Muscle of back (tissue), 3 donors: ENCODE measurements at regions not wholly inside any gene's neighbourhood (a gene's known extent, or its start where the extent isn't known, plus 50 kb on each side); places are given as distances from the start of the nearest gene placed in this dataset.

Experiments
- DNase-seq, 3 donors: peaks; one replicate each; pipeline versions ENCODE4 v3.0.0 to v3.0.0-alpha.2; 2013

DNA sequence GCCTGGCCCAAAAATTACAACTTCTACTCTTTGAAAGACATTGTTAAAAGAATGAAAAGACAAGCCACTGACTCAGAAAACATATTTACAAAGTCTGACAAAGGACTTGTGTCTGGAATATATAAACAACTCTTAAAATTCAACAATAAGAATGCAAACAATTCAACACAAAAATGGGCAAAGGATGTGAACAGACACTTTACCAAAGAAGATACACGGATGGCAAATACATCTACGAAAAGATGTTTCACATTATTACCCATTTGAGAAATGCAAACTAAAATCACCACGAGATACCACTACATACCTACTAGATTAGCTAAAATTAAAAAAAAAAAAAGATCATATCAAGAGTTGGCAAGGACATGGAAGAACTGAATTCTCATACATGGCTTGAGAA, 80.8 kb upstream of the METRNL start:
- DNase-seq: no peak

DNA sequence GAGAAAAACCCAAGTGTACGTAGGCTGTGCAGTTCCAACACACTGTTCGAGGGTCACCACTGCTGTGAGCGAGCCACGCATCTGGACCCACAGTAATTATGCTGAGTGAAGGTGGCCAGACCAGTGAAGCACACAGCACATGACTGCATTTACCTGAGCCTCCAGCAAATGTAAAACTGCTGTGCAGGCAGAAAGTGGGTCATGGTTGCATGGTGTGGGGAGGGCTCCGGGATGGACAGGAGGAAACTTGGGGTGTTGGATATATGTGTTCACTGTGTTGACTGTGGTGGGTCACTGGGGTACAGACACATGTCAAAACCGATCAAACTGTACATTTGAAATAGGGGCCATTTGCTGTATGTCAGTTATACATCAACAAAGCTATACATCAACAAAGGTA, 78.7 kb upstream of the METRNL start:
- no peak for DNase-seq

DNA sequence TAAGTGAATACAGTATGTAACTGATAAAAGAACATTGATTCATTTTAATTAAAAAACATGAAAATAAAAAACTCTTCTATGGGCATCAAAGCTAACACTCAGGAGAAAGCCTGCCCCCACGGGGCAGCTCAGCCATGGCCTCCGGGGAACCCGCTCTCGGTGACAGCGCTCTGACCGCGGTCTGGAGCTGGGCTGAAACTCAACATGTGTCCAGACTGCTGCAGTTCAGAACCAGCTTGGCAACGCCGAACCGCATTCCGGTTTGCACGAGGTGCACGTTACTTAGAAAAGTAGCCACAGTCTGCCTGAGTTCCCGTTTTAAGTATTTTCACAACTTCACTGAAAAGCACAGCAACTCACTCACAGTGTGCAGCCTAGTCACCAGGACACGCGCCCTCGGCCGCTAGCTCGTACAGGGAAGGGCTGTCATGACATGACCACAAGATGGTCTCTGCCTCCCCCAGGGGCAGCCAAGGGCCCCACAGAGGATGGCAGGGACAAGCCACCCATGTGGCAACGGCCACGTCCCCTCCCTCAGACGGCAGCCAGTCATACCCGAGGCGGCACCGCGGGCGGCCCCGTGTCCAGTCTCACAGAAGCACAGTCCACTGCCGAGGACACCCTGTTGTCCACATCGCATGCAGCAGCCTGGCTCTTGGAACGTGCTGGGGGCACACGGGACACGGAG, 77.1 kb upstream of the METRNL start:
- no peak for DNase-seq

GRCh38 chr17:83004791-83005380, 74.5 kb upstream of the METRNL start:
- no peak for DNase-seq

GRCh38 chr17:83005639-83006038, 73.8 kb upstream of the METRNL start:
- no peak for DNase-seq

GRCh38 chr17:83006515-83007455, 72.6 kb upstream of the METRNL start:
- DNase-seq: peak in 1 of 3 donors; percentile 28

GRCh38 chr17:83007504-83008185, 71.8 kb upstream of the METRNL start:
- DNase-seq: no peak

DNA sequence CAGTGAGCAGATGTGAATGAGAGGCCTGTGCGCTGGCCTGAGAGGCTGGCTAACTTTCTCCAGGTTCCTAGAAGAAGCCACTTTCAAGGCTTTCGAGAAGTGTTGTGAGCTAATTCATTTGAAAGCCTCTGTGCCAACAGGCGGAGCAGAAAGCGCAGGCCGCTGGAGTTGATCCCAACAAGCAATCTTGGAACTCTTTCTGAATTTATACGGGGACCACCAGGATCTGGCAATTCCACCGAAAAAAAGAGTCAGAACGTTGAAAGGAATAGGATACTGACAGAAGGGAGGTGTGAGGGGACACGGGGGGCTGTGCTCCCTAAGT, 71.3 kb upstream of the METRNL start:
- peak in 1 of 3 donors; percentile 23 for DNase-seq

DNA sequence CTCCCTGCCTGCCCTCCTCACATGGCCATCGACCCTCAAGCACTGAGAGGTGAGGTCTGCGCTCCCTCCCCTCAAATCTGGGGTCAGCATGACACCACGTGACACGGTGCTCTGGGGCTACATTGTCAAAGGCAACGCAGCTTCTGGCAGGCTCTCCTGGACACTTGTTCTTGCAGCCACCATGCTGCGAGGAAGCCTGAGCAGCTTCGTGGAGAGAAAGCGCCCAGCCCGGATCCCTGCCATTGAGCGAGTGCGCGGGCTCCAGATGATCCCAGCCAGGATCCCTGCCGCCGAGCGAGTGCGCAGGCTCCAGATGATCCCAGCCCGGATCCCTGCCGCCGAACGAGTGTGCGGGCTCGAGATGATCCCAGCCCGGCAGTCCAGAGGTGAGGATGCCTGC, 70.9 kb upstream of the METRNL start:
- DNase-seq: no peak

DNA sequence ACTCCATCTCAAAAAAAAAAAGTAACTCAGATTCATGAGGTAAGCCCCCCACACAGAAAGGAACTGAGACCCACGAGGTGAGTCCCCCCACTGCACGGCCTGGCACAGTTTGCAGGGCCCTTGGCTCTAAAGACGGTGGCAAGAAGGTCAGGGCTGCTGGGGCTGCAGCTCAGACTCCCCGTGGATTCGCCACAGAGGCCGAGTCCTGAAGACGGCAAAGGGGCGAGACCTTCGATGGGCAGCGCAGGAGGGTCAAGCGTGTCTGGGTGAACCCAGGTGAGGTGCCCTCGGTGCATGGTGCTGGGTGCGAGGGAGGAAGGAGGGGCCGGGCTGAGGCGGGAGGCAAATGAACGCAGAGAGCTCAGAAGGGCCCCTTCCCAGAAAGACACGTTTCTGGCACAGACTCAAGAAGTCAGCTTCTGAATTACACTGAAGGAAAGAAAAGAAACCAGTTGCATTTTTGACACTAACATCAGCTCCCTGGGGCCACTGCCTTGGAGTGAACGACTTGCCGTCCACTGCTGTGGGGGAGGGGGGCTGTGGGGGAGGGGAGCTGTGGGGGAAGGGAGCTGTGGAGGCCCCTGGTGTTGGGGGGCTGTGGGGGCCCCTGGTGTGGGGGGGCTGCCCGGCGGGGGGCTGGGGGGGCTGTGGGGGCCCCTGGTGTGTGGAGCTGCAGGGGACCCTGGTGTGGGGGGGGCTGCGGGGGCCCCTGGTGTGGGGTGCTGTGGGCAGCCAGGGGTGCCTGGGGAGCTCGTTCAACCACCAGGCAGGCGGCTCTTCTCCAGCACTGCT, 69.8 kb upstream of the METRNL start:
- DNase-seq: peak in 1 of 3 donors; percentile 12

GRCh38 chr17:83010206-83011200, 68.9 kb upstream of the METRNL start:
- DNase-seq: no peak

GRCh38 chr17:83011676-83012075, 67.7 kb upstream of the METRNL start:
- DNase-seq: peak in 1 of 3 donors; percentile 57

- DNase-seq: peak in 2 of 3 donors; percentile 47 to 55
Observed at GRCh38 chr17:83012200-83012785, 67.1 kb upstream of the METRNL start.

DNA sequence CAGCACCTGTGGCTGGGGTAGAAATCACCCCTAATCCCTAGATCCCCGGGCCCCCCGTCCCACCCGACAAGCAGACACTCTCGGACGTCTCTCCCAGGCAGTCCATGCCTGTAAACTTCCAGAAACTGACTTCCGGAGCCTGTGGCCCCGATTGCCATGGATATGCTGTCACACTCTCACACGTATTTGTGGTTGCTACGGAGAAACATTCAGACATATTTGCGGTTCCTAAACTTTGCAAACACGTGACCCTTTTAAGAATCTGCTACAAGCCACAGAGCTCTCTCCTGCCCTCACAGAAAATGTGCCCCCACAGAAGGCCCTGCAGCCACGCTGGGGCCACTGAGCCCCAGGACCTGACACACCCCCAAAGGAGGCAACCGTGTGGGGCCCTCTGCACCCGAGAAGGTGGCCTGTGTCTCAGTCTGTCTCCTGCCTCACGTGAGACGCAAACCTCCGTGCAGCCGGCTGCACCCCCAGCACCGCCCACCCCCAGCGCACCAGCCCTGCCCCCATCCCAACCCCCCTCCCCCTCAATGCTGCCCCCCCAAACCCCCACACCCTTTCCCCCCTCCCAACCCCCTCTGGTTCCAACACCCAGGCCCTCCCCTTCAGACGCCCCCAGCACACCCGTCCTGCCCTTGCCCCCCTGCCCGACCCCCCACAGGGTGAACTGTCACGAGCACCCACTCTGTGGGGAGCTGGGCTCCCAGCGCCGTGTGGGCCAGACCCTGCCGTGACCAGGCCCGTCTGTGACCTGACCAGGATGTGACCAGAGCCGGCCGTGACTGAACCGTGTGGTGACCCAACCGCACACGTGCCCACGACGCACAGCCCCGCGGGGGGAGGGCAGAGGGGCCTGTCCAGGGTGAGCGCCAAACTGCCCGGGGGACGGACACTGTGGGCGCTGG, 66.3 kb upstream of the METRNL start:
- DNase-seq: peak in 2 of 3 donors; percentile 56 to 87

DNA sequence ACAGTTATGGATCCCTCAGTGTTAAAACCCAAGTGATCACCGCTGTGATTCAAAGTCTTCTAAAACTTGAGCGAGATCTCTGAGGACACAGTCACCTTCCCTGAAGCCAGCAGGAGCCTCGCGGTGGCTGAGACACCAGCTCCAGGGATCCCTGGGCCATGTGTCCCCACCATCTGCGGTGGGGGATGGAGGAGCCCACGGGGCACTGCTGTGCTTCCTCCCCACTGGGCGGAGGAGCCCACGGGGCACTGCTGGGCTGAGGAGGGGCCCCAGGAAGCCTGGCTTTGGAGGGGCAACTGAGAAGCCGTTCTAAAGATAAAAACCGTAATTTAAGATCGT, 65.7 kb upstream of the METRNL start:
- no peak for DNase-seq

DNA sequence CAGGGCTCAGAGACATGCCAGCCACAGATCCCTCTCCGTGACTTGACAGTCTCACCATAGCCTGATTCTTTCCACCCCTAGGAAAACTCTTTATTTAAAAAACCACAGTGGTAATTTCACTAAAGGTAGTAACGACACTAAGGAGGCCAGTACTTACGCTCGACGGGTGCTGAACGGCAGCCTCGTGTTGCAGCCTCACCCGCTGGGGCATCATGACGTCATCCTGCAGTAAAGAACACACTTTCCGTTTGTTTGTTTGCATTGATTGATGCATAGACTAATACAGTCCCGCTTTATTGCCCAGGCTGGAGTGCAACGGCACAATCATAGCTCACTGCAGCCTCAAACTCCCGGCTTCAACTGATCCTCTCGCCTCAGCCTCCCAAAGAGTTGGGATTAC, 65.1 kb upstream of the METRNL start:
- no peak for DNase-seq

GRCh38 chr17:83014940-83015910, 64.2 kb upstream of the METRNL start:
- DNase-seq: no peak
